ENCODE measurements at regions not wholly inside any gene's neighbourhood (a gene's known extent, or its start where the extent isn't known, plus 50 kb on each side); places are given as distances from the start of the nearest gene placed in this dataset.

DNA sequence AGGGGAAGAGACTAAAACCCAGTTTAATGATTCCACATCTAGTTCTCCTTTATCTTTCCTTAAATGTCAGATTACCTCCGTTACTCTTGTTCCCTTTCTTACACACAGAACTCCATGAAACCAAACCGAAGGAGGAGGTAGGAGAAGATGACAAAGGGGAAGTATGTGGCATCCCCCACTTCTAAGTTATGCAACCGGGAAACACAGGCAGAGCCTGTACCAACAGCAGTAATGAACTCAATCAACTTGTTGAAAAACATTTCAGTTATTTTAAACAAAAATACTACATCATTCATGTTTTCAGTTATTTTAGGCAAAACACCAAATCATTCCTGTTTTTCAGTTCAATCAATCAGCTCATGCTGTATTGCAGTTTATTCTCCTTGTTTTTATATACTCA lies 101.8 kb downstream of the PCSK1 start:
- no peak overlapping the region for H3K27ac ChIP-seq (ENCODE audit: insufficient read depth, low read depth, low read length)
- no peaks in the 10 kb centered on the region for H3K27me3 ChIP-seq (ENCODE audit: control insufficient read depth in 2 of 2, insufficient read depth in 2 of 2, low read length in 2 of 2)
- H4K20me1 ChIP-seq (replicated peaks; ENCODE audit: control insufficient read depth, extremely low read depth, insufficient read depth, low read length) = no peaks in the 10 kb centered on the region
- H3K4me3 ChIP-seq (replicated peaks in 1 of 3; ENCODE audit: insufficient read depth in 1 of 3, low read depth in 1 of 3, low read length in 3 of 3) = no peak overlapping the region
- no peak for TF ChIP-seq EZH2 (IDR thresholded peaks at IDR 0.05; ENCODE audit: borderline replicate concordance, low read depth, low read length, severe bottlenecking)
- TF ChIP-seq POLR2AphosphoS5 (IDR thresholded peaks at IDR 0.05; ENCODE audit: insufficient read depth, low read depth, low read length) = no peak
- TF ChIP-seq FOS (IDR thresholded peaks at IDR 0.05; ENCODE audit: borderline replicate concordance, insufficient read depth, low read length) = no peak
- TF ChIP-seq POLR2A (IDR thresholded peaks at IDR 0.05; ENCODE audit: low read depth, low read length) = no peak
- TF ChIP-seq, protein P1, sequence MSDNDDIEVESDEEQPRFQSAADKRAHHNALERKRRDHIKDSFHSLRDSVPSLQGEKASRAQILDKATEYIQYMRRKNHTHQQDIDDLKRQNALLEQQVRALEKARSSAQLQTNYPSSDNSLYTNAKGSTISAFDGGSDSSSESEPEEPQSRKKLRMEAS (IDR thresholded peaks at IDR 0.05; ENCODE audit: insufficient read depth, insufficient read length) = no peak
- no peak for TF ChIP-seq JUN (IDR thresholded peaks at IDR 0.05; ENCODE audit: borderline replicate concordance, insufficient read depth, insufficient read length, low read depth)
- TF ChIP-seq, protein P2, sequence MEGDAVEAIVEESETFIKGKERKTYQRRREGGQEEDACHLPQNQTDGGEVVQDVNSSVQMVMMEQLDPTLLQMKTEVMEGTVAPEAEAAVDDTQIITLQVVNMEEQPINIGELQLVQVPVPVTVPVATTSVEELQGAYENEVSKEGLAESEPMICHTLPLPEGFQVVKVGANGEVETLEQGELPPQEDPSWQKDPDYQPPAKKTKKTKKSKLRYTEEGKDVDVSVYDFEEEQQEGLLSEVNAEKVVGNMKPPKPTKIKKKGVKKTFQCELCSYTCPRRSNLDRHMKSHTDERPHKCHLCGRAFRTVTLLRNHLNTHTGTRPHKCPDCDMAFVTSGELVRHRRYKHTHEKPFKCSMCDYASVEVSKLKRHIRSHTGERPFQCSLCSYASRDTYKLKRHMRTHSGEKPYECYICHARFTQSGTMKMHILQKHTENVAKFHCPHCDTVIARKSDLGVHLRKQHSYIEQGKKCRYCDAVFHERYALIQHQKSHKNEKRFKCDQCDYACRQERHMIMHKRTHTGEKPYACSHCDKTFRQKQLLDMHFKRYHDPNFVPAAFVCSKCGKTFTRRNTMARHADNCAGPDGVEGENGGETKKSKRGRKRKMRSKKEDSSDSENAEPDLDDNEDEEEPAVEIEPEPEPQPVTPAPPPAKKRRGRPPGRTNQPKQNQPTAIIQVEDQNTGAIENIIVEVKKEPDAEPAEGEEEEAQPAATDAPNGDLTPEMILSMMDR (IDR thresholded peaks at IDR 0.05; ENCODE audit: extremely low read depth in 1 of 2, insufficient read depth in 1 of 2, low read depth in 1 of 2, low read length in 2 of 2) = no peak
- no peaks in the 10 kb centered on the region for H3K79me2 ChIP-seq (ENCODE audit: control insufficient read depth, insufficient read depth, low read length)
- no peaks in the 10 kb centered on the region for H3K9me1 ChIP-seq (replicated peaks; ENCODE audit: control insufficient read depth, extremely low read depth, insufficient read depth, low read length)
- peak; percentile 57 for DNase-seq (ENCODE audit: low read depth, low spot score)
- dilution Hi-C loops (cut with MboI; ENCODE audit: extremely low pct_ligation_motif_present, low sequenced_read_pairs) (loop anchor here (25.0 kb wide), 1 partner anchor 369 kb away; the partner anchor contains the start of gene ELL2), intact Hi-C loops (cut with micrococcal nuclease) (loop anchor here (10.0 kb wide), 1 partner anchor 216 kb away; no protein-coding TSS in a partner anchor)
- no peak overlapping the region for H3K4me2 ChIP-seq (ENCODE audit: insufficient read depth, low read length)
- H3K36me3 ChIP-seq (ENCODE audit: control insufficient read depth in 2 of 2, extremely low read depth in 1 of 2, insufficient read depth in 2 of 2, low read length in 2 of 2) = no peaks in the 10 kb centered on the region
- no peak for FAIRE-seq
- peak overlapping the region; percentile 34 for H2AFZ ChIP-seq (ENCODE audit: low read depth, low read length)
- BruUV-seq (replicated peaks) = no TSS peak
- no peaks in the 10 kb centered on the region for H3K9me3 ChIP-seq (replicated peaks; ENCODE audit: control insufficient read depth, insufficient read depth, low read length)
- ChIA-PET POLR2A (no interaction called here), CTCF (interaction anchor here (1.4 kb wide), 1 partner anchor 10 kb away, joined by 4 read pairs; no protein-coding TSS in a partner anchor)
- H3K9ac ChIP-seq (replicated peaks; ENCODE audit: extremely low read depth, insufficient read depth, low read length) = no peak overlapping the region
- H3K4me1 ChIP-seq (ENCODE audit: control insufficient read depth, extremely low read depth, insufficient read depth, low read length) = peaks cover 3% of the 10 kb centered on the region
